ENCODE measurements at regions not wholly inside any gene's neighbourhood (a gene's known extent, or its start where the extent isn't known, plus 50 kb on each side); places are given as distances from the start of the nearest gene placed in this dataset.
"Not testable (repeated sequence)": the region's sequence is repeated elsewhere in the genome, so short reads cannot be mapped to it uniquely, and the experiment has no call there.

DNA sequence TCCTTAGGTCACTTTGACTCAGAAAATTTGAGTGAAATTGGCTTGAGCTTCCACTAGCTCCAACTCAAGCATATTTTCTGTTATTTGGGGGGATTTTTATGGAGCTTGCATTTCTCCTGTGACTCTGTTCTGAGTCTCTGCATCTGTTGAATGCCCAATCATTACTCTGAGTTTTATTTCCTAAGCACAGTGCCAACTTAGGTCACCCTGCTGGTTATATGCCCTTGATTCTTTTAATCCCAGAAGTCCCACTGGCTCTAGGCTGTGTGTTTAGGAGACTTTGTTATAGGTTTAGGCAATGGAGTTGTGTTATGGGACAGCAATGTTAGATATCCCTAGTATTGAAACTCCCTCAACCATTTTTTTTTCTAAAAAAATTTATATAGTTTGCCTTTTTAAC lies 198.2 kb upstream of the DTNA start:
- Histone ChIP-seq H3K27me3 (ENCODE audit: control insufficient read depth, insufficient read depth, low read length) (no peaks in the 10 kb centered on the region), H3K36me3 (ENCODE audit: control insufficient read depth, insufficient read depth, low read length) (no peaks in the 10 kb centered on the region), H3K9me3 (ENCODE audit: control insufficient read depth, insufficient read depth, low read length) (no peaks in the 10 kb centered on the region), H3K27ac (ENCODE audit: low read depth, low read length) (no peak overlapping the region), H3K4me1 (ENCODE audit: control insufficient read depth, insufficient read depth, low read length) (no peaks in the 10 kb centered on the region), H3K4me3 (ENCODE audit: low read depth, low read length) (no peak overlapping the region)
- DNase-seq (ENCODE audit: low read depth in 4 of 6, low spot score in 6 of 6), result no peak

DNA sequence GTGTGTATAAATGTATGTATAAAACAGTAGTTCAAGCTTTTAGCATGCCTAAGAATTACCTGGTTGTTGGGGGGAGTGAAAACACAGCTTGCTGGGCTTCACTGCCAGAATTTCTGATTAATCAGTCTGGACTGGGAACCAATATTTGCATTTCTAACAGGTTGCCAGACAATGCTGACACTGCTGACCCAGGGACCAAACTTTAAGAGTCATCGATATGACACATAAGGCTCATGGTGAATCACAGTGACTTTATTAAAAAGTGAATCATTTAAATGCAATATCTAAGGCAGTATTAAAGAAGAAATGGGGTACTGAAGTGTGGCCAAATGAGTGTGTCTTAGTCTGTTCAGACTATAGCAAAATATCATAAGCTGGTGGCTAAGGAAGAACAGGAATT lies 195.9 kb upstream of the DTNA start:
- DNase-seq (ENCODE audit: low read depth in 4 of 6, low spot score in 6 of 6), result no peak
- Histone ChIP-seq H3K4me3 (ENCODE audit: low read depth, low read length) (no peak overlapping the region), H3K9me3 (ENCODE audit: control insufficient read depth, insufficient read depth, low read length) (no peaks in the 10 kb centered on the region), H3K36me3 (ENCODE audit: control insufficient read depth, insufficient read depth, low read length) (no peaks in the 10 kb centered on the region), H3K27me3 (ENCODE audit: control insufficient read depth, insufficient read depth, low read length) (no peaks in the 10 kb centered on the region), H3K4me1 (ENCODE audit: control insufficient read depth, insufficient read depth, low read length) (no peaks in the 10 kb centered on the region), H3K27ac (ENCODE audit: low read depth, low read length) (no peak overlapping the region)
- no CpG with 5 or more reads among the region's 1 CpG for WGBS (ENCODE audit: insufficient coverage)

DNA sequence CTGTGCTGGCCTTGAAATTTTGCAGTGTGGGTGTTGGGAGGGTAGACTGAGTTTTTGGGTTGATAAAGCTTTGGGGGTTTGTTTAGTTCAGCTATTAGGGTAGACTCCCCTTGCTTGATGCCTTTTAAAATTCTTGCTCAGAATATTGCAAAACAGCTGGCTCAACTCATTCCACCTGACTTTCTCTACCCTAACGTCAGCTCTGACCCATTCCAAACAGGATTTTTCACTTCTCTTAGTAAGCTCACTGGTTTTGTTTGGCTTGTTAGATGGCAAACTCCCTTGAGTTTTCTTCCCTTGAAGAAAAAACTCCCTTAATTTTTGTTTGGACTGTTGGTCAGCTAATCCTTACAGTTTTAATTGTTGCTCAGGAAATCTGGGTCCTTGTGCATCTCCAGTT lies 195.1 kb upstream of the DTNA start:
- H3K9me3 ChIP-seq (ENCODE audit: control insufficient read depth, insufficient read depth, low read length), result no peaks in the 10 kb centered on the region
- DNase-seq (ENCODE audit: low read depth in 4 of 6, low spot score in 6 of 6), result no peak
- no peaks in the 10 kb centered on the region for H3K27me3 ChIP-seq (ENCODE audit: control insufficient read depth, insufficient read depth, low read length)
- no peaks in the 10 kb centered on the region for H3K36me3 ChIP-seq (ENCODE audit: control insufficient read depth, insufficient read depth, low read length)
- WGBS (ENCODE audit: insufficient coverage), result 86% methylated on average over 1 of the region's 1 CpG
- H3K4me3 ChIP-seq (ENCODE audit: low read depth, low read length), result no peak overlapping the region
- no peaks in the 10 kb centered on the region for H3K4me1 ChIP-seq (ENCODE audit: control insufficient read depth, insufficient read depth, low read length)
- H3K27ac ChIP-seq (ENCODE audit: low read depth, low read length), result no peak overlapping the region

DNA sequence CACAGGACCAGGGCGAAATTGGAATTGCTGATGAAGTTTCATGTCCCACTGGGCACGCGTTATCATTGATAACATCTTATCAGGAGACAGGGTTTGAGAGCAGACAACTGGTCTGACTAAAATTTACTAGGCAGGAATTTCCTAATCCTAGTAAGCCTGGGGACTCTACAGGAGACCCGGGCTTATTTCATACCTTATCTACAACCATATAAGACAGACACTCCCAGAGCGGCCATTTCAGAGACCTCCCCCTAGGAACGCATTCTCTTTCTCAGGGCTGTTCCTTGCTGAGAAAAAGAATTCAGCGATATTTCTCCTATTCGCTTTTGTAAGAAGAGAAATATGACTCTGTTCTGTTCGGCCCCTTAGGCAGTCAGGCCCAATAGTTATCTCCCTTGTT lies 193.7 kb upstream of the DTNA start:
- not testable (repeated sequence) for H3K4me3 ChIP-seq (ENCODE audit: low read depth, low read length); H3K27ac ChIP-seq (ENCODE audit: low read depth, low read length); DNase-seq (ENCODE audit: low read depth in 4 of 6, low spot score in 6 of 6); H3K9me3 ChIP-seq (ENCODE audit: control insufficient read depth, insufficient read depth, low read length); H3K36me3 ChIP-seq (ENCODE audit: control insufficient read depth, insufficient read depth, low read length); H3K4me1 ChIP-seq (ENCODE audit: control insufficient read depth, insufficient read depth, low read length); H3K27me3 ChIP-seq (ENCODE audit: control insufficient read depth, insufficient read depth, low read length)
- WGBS (ENCODE audit: insufficient coverage), result 67% methylated on average over 4 of the region's 9 CpGs

DNA sequence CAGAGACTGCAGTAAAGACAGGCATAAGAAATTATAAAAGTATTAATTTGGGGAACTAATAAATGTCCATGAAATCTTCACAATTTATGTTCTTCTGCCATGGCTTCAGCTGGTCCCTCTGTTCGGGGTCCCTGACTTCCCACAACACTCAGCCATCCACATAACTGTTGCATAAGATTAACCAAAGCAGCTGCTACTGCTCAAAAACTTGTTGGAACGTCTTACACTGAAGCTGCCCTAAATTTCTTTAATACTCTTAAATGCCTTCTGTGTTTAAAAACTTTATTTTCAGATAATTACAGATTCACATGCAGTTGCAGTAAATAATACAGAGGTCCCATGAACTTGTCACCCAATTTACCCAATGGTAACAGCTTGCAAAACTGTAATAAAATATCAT lies 193.1 kb upstream of the DTNA start:
- not testable (repeated sequence) for H3K27me3 ChIP-seq (ENCODE audit: control insufficient read depth, insufficient read depth, low read length); DNase-seq (ENCODE audit: low read depth in 4 of 6, low spot score in 6 of 6); H3K9me3 ChIP-seq (ENCODE audit: control insufficient read depth, insufficient read depth, low read length); H3K4me1 ChIP-seq (ENCODE audit: control insufficient read depth, insufficient read depth, low read length); H3K27ac ChIP-seq (ENCODE audit: low read depth, low read length); H3K4me3 ChIP-seq (ENCODE audit: low read depth, low read length); H3K36me3 ChIP-seq (ENCODE audit: control insufficient read depth, insufficient read depth, low read length)
- WGBS (ENCODE audit: insufficient coverage), result no CpG with 5 or more reads among the region's 2 CpGs

DNA sequence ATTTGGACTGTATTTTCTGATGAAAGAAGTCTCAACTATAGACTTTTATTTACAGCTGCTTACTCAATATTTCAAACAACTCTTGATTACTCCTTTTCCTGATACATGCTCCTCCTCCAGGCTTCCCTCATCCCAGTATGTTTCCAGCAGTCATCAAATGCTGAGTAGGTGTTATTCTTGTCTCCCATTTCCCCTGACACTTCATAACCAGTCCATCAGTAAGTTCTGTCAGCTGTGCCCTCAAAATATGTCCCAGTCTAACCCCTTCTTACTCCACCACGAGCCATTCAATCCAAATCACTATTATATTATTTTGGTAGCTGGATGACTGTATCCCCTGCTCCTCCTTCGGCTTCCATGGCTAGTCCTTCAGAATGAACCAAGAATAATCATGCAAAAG lies 189.1 kb upstream of the DTNA start:
- Histone ChIP-seq H3K4me3 (ENCODE audit: low read depth, low read length) (no peak overlapping the region), H3K9me3 (ENCODE audit: control insufficient read depth, insufficient read depth, low read length) (no peaks in the 10 kb centered on the region), H3K27ac (ENCODE audit: low read depth, low read length) (no peak overlapping the region), H3K36me3 (ENCODE audit: control insufficient read depth, insufficient read depth, low read length) (no peaks in the 10 kb centered on the region), H3K4me1 (ENCODE audit: control insufficient read depth, insufficient read depth, low read length) (no peaks in the 10 kb centered on the region), H3K27me3 (ENCODE audit: control insufficient read depth, insufficient read depth, low read length) (no peaks in the 10 kb centered on the region)
- DNase-seq (ENCODE audit: low read depth in 4 of 6, low spot score in 6 of 6), result no peak
- WGBS (ENCODE audit: insufficient coverage), result no CpG with 5 or more reads among the region's 2 CpGs

DNA sequence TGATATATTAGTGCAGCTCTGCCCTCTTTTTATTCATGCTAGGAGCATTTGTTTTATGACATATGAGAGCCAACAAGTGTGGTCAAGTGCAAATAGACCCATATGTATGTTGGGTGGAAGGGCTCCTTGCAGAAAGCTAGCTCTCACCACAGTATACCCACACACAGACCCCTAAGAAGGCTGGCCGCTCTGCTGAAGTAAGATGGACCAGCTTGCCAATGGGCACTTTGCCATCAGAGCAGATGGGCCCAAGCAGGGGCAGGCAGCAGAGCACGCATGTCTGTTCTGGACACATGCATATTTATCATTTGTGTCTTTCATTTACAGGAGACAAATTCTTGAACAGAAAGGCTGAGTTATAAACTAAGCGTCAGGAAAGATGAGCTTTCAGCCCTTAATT lies 187.5 kb upstream of the DTNA start:
- 46% methylated on average over 3 of the region's 3 CpGs for WGBS (ENCODE audit: insufficient coverage)
- peak in 5 of 6 donors; percentile 24 to 89 (median 38) for DNase-seq (ENCODE audit: low read depth in 4 of 6, low spot score in 6 of 6)

DNA sequence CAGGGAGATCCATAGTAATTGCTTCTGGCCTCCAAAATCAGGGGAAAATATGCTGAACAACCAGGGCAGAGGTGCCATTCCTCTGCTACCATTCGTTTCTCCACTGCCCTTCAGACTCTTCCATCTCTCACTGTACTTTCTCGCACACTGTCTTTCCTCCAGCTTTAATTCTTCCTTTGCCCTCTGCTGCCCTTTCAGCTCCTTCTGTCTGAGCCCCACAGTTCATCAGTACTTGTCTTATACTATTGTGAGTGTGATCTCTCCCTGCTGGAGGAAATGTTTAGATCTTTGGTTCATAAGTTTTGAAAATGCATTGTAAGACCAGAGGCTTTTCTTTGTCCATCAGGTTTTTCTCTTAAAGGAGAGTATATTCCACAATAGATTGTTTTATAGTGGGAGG lies 184.9 kb upstream of the DTNA start:
- Histone ChIP-seq H3K36me3 (ENCODE audit: control insufficient read depth, insufficient read depth, low read length) (no peaks in the 10 kb centered on the region), H3K27ac (ENCODE audit: low read depth, low read length) (no peak overlapping the region), H3K4me1 (ENCODE audit: control insufficient read depth, insufficient read depth, low read length) (no peaks in the 10 kb centered on the region), H3K27me3 (ENCODE audit: control insufficient read depth, insufficient read depth, low read length) (no peaks in the 10 kb centered on the region), H3K9me3 (ENCODE audit: control insufficient read depth, insufficient read depth, low read length) (no peaks in the 10 kb centered on the region), H3K4me3 (ENCODE audit: low read depth, low read length) (no peak overlapping the region)
- WGBS (ENCODE audit: insufficient coverage), result 67% methylated on average over 1 of the region's 2 CpGs
- DNase-seq (ENCODE audit: low read depth in 4 of 6, low spot score in 6 of 6), result no peak

More for the DNA sequence above, 187.5 kb upstream of the DTNA start:
- H3K4me3 ChIP-seq (ENCODE audit: low read depth, low read length), result no peak overlapping the region
- H3K36me3 ChIP-seq (ENCODE audit: control insufficient read depth, insufficient read depth, low read length), result no peaks in the 10 kb centered on the region
- H3K9me3 ChIP-seq (ENCODE audit: control insufficient read depth, insufficient read depth, low read length), result no peaks in the 10 kb centered on the region
- H3K27me3 ChIP-seq (ENCODE audit: control insufficient read depth, insufficient read depth, low read length), result no peaks in the 10 kb centered on the region
- no peak overlapping the region for H3K27ac ChIP-seq (ENCODE audit: low read depth, low read length)
- H3K4me1 ChIP-seq (ENCODE audit: control insufficient read depth, insufficient read depth, low read length), result no peaks in the 10 kb centered on the region

DNA sequence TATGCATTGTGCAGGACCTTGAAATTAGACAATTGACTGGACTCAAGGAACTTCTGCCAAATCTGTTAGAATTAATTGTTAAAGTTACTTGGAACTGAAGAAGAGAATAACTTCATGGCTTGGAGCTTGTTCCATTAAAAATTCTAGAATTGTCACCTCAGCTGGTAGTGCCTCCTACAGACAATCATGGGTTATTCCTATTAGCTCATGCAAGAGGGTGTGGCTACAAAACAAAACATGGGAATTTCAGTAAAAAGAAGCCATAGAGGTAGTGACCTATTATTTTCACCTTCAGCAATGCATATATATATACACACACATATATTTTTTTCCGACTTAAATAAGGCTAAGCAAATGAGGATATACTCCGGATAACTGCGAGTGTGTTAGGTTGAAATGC lies 181.9 kb upstream of the DTNA start:
- Histone ChIP-seq H3K27ac (ENCODE audit: low read depth, low read length) (no peak overlapping the region), H3K36me3 (ENCODE audit: control insufficient read depth, insufficient read depth, low read length) (no peaks in the 10 kb centered on the region), H3K27me3 (ENCODE audit: control insufficient read depth, insufficient read depth, low read length) (no peaks in the 10 kb centered on the region), H3K4me3 (ENCODE audit: low read depth, low read length) (no peak overlapping the region), H3K9me3 (ENCODE audit: control insufficient read depth, insufficient read depth, low read length) (no peaks in the 10 kb centered on the region), H3K4me1 (ENCODE audit: control insufficient read depth, insufficient read depth, low read length) (no peaks in the 10 kb centered on the region)
- no peak for DNase-seq (ENCODE audit: low read depth in 4 of 6, low spot score in 6 of 6)
- WGBS (ENCODE audit: insufficient coverage), result no CpG with 5 or more reads among the region's 3 CpGs

DNA sequence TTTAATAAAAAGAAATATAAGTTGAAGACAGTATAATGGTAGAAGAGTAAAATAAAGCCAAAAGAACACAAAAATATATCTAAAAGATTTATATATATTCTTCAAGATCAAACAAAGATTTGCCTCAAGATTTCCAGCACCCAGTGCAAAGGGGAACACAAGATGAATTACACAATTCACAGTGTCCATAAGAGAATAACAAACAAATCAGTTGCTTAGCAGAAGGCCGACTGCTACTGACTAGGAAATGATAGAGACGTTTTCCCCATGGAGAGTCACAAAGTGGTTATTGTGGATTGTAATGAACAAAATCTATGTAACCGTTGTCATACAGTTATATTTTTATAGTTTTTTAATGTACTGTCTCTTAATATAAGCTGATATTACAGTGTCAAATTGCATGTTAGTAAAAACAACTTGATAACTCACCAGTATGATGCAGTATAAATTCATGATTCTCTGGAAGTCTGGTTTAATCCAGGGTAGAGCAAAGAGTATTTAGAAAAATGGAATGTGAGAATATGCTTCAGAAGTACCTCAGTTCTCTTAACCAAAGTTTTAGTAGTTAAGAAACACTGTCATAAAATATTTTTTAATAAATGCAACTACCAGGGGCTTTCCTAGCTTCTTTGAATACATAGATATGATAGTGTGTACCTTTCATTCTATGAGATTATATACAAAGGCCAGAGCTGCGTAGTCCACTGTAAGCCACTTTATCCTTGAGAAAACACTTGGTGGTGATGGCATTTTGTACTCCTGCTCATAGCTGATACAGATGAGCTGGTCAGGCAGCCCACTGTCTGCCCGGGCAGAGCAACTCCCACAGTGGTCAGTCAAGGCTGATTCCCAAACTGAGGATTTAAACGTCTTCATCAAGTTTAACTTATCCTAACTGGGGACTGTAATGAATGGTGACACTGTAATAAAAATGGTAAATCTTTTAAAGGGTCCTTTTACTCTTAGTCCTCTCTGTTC lies 180.5 kb upstream of the DTNA start:
- DNase-seq (ENCODE audit: low read depth in 4 of 6, low spot score in 6 of 6), result peak in 1 of 6 donors; percentile 10

More for the DNA sequence above, 180.5 kb upstream of the DTNA start:
- Histone ChIP-seq H3K27me3 (ENCODE audit: control insufficient read depth, insufficient read depth, low read length) (no peaks in the 10 kb centered on the region), H3K4me3 (ENCODE audit: low read depth, low read length) (no peak overlapping the region), H3K27ac (ENCODE audit: low read depth, low read length) (no peak overlapping the region), H3K9me3 (ENCODE audit: control insufficient read depth, insufficient read depth, low read length) (no peaks in the 10 kb centered on the region), H3K4me1 (ENCODE audit: control insufficient read depth, insufficient read depth, low read length) (no peaks in the 10 kb centered on the region), H3K36me3 (ENCODE audit: control insufficient read depth, insufficient read depth, low read length) (no peaks in the 10 kb centered on the region)
- 60% methylated on average over 1 of the region's 6 CpGs for WGBS (ENCODE audit: insufficient coverage)
